ENCODE measurements at regions not wholly inside any gene's neighbourhood (a gene's known extent, or its start where the extent isn't known, plus 50 kb on each side); places are given as distances from the start of the nearest gene placed in this dataset.

DNA sequence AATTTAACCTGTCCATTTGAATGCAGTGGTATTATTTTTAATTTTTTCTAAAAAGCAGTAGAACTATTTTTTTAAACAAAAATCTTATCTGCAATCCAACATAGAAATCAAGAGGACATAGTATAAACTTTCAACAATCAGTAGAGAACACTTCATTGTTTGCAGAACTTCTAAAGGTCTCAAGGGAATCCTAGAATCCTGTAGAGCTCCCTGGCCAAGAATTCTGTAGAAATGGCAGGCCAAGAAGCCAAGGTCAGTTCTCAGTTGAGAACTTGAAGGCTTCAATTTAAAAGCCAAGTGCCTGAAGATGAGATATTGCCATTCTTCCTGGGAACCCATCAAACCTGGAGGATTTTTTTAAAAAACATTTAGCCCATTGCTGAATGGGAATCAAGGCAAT, 199.2 kb upstream of the KLF4 start:
- Histone ChIP-seq H3K79me2 (ENCODE audit: control insufficient read depth, low read length) (no peaks in the 10 kb centered on the region), H3K4me3 (ENCODE audit: low read length) (no peak overlapping the region), H4K20me1 (ENCODE audit: control insufficient read depth, insufficient read depth, low read depth, low read length) (no peaks in the 10 kb centered on the region), H3F3A (ENCODE audit: control insufficient read depth, insufficient read depth) (no peaks in the 10 kb centered on the region), H3K9me3 (ENCODE audit: control insufficient read depth, insufficient read depth, low read length) (no peaks in the 10 kb centered on the region), H3K4me1 (ENCODE audit: control insufficient read depth, low read length) (no peaks in the 10 kb centered on the region), H3K9me2 (replicated peaks; ENCODE audit: control insufficient read depth, low read length) (no peaks in the 10 kb centered on the region), H3K36me3 (ENCODE audit: control insufficient read depth, low read length) (no peaks in the 10 kb centered on the region), H3K4me2 (ENCODE audit: low read length) (no peak overlapping the region), H3K27me3 (ENCODE audit: control insufficient read depth, low read length) (no peaks in the 10 kb centered on the region), H3K27ac (ENCODE audit: low read depth, low read length) (no peak overlapping the region)
- TF ChIP-seq, protein P1, sequence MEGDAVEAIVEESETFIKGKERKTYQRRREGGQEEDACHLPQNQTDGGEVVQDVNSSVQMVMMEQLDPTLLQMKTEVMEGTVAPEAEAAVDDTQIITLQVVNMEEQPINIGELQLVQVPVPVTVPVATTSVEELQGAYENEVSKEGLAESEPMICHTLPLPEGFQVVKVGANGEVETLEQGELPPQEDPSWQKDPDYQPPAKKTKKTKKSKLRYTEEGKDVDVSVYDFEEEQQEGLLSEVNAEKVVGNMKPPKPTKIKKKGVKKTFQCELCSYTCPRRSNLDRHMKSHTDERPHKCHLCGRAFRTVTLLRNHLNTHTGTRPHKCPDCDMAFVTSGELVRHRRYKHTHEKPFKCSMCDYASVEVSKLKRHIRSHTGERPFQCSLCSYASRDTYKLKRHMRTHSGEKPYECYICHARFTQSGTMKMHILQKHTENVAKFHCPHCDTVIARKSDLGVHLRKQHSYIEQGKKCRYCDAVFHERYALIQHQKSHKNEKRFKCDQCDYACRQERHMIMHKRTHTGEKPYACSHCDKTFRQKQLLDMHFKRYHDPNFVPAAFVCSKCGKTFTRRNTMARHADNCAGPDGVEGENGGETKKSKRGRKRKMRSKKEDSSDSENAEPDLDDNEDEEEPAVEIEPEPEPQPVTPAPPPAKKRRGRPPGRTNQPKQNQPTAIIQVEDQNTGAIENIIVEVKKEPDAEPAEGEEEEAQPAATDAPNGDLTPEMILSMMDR (IDR thresholded peaks at IDR 0.05; ENCODE audit: low read depth, low read length, poor library complexity, severe bottlenecking) = no peak
- no peak for TF ChIP-seq EZH2phosphoT487 (IDR thresholded peaks at IDR 0.05; ENCODE audit: borderline replicate concordance, low read length)

DNA sequence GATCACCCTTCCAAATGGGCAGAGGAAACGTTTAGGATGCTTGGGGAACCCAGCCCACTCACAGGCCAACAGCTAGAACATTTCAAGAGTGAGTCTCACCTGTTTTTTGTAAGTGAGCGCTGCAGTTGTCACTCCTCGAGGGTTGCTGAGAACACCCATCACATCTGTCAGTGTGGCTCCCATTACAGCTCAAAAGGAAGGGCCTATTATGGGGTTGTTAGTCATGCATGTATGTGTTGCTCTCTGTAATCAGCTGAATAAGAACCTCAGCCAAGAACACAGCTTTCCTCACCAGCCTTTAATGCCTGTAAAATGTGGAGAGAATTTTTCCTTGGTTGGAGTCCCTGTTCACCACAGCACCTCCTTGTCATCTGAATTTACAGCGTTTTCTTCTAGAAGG, 196.3 kb upstream of the KLF4 start:
- no peak overlapping the region for H3K4me3 ChIP-seq (ENCODE audit: low read length)
- H3K9me2 ChIP-seq (replicated peaks; ENCODE audit: control insufficient read depth, low read length) = no peaks in the 10 kb centered on the region
- no peaks in the 10 kb centered on the region for H3K4me1 ChIP-seq (ENCODE audit: control insufficient read depth, low read length)
- H4K20me1 ChIP-seq (ENCODE audit: control insufficient read depth, insufficient read depth, low read depth, low read length) = no peaks in the 10 kb centered on the region
- no peaks in the 10 kb centered on the region for H3K9me3 ChIP-seq (ENCODE audit: control insufficient read depth, insufficient read depth, low read length)
- no peaks in the 10 kb centered on the region for H3K79me2 ChIP-seq (ENCODE audit: control insufficient read depth, low read length)
- H3K27ac ChIP-seq (ENCODE audit: low read depth, low read length) = no peak overlapping the region
- H3F3A ChIP-seq (ENCODE audit: control insufficient read depth, insufficient read depth) = no peaks in the 10 kb centered on the region
- TF ChIP-seq, protein P1 (IDR thresholded peaks at IDR 0.05; ENCODE audit: low read depth, low read length, poor library complexity, severe bottlenecking) = no peak
- no peak for TF ChIP-seq EZH2phosphoT487 (IDR thresholded peaks at IDR 0.05; ENCODE audit: borderline replicate concordance, low read length)
- H3K4me2 ChIP-seq (ENCODE audit: low read length) = no peak overlapping the region
- H3K27me3 ChIP-seq (ENCODE audit: control insufficient read depth, low read length) = no peaks in the 10 kb centered on the region
- no peaks in the 10 kb centered on the region for H3K36me3 ChIP-seq (ENCODE audit: control insufficient read depth, low read length)

DNA sequence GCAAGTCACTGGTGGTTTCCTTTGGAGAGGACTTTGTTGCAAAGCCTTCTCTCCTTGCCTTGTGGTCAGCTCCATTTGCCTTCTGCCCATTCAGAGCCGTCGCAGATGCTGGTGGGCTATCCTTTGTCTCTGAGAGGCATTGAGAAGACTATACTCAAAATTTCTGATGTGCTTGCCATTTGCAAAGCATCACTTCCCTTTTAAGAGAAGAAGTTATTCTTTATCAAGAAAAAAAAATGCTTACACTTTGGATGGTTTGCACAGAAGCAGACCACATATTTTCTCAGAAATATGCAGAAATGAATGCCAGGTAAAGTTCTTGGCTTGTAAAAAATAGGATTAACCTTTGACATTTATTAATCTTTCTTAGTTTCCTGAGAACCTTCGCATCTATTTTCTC, 195.8 kb upstream of the KLF4 start:
- Histone ChIP-seq H3K4me1 (ENCODE audit: control insufficient read depth, low read length) (no peaks in the 10 kb centered on the region), H3K9me2 (replicated peaks; ENCODE audit: control insufficient read depth, low read length) (no peaks in the 10 kb centered on the region), H3K36me3 (ENCODE audit: control insufficient read depth, low read length) (no peaks in the 10 kb centered on the region), H3K4me2 (ENCODE audit: low read length) (no peak overlapping the region), H3K27me3 (ENCODE audit: control insufficient read depth, low read length) (no peaks in the 10 kb centered on the region), H3K9me3 (ENCODE audit: control insufficient read depth, insufficient read depth, low read length) (no peaks in the 10 kb centered on the region), H3K4me3 (ENCODE audit: low read length) (no peak overlapping the region), H3K27ac (ENCODE audit: low read depth, low read length) (no peak overlapping the region), H4K20me1 (ENCODE audit: control insufficient read depth, insufficient read depth, low read depth, low read length) (no peaks in the 10 kb centered on the region), H3K79me2 (ENCODE audit: control insufficient read depth, low read length) (no peaks in the 10 kb centered on the region), H3F3A (ENCODE audit: control insufficient read depth, insufficient read depth) (no peaks in the 10 kb centered on the region)
- TF ChIP-seq EZH2phosphoT487 (IDR thresholded peaks at IDR 0.05; ENCODE audit: borderline replicate concordance, low read length) = no peak
- TF ChIP-seq, protein P1 (IDR thresholded peaks at IDR 0.05; ENCODE audit: low read depth, low read length, poor library complexity, severe bottlenecking) = no peak

DNA sequence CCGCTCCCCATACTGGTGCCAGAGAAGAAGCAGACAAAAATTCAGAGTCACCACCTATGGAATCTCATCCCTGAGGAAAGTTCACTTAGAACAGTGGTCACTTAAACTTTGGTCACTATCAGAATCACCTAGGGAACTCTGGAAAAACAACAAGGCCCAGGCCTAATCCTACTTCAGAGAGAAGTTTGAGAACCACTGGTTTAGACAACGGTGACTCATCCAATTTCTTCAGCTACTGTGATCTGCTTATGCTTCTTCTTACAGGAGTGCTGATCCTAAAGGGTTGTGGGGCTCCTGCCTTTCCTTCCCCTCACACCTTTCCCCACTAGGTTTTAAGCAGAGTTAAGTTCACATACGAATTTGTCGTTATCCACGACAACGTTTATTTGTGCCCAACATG, 194.7 kb upstream of the KLF4 start:
- H3K9me3 ChIP-seq (ENCODE audit: control insufficient read depth, insufficient read depth, low read length) = no peaks in the 10 kb centered on the region
- H3K4me1 ChIP-seq (ENCODE audit: control insufficient read depth, low read length) = no peaks in the 10 kb centered on the region
- no peaks in the 10 kb centered on the region for H3K27me3 ChIP-seq (ENCODE audit: control insufficient read depth, low read length)
- no peaks in the 10 kb centered on the region for H4K20me1 ChIP-seq (ENCODE audit: control insufficient read depth, insufficient read depth, low read depth, low read length)
- H3K9me2 ChIP-seq (replicated peaks; ENCODE audit: control insufficient read depth, low read length) = no peaks in the 10 kb centered on the region
- H3F3A ChIP-seq (ENCODE audit: control insufficient read depth, insufficient read depth) = no peaks in the 10 kb centered on the region
- TF ChIP-seq, protein P1 (IDR thresholded peaks at IDR 0.05; ENCODE audit: low read depth, low read length, poor library complexity, severe bottlenecking) = no peak
- TF ChIP-seq EZH2phosphoT487 (IDR thresholded peaks at IDR 0.05; ENCODE audit: borderline replicate concordance, low read length) = no peak
- no peaks in the 10 kb centered on the region for H3K79me2 ChIP-seq (ENCODE audit: control insufficient read depth, low read length)
- no peak overlapping the region for H3K4me3 ChIP-seq (ENCODE audit: low read length)
- H3K4me2 ChIP-seq (ENCODE audit: low read length) = no peak overlapping the region
- H3K36me3 ChIP-seq (ENCODE audit: control insufficient read depth, low read length) = no peaks in the 10 kb centered on the region
- H3K27ac ChIP-seq (ENCODE audit: low read depth, low read length) = no peak overlapping the region
